Neural crest cell (in vitro differentiated cells): ENCODE measurements at regions not wholly inside any gene's neighbourhood (a gene's known extent, or its start where the extent isn't known, plus 50 kb on each side); places are given as distances from the start of the nearest gene placed in this dataset.
A peak's percentile ranks its signal among the peaks of the same experiment; 100 is the strongest.
"Not testable (repeated sequence)": the region's sequence is repeated elsewhere in the genome, so short reads cannot be mapped to it uniquely, and the experiment has no call there.

Source experiments
- DNase-seq: peaks from one replicate; pipeline ENCODE4 v3.0.0; 2021; ENCODE audit warnings: low read depth, mixed read lengths, low spot score
- H3K27ac Mint-ChIP-seq: one replicate; pipeline ENCODE4 v1.8.0; 2021; ENCODE audit warnings: mild to moderate bottlenecking, mixed read lengths; ENCODE audit not compliant: unreplicated experiment
- H3K27me3 Mint-ChIP-seq: 2 replicates; pipeline ENCODE4 v1.8.0; 2021; ENCODE audit warnings: low read depth, mild to moderate bottlenecking, mixed read lengths
- H3K36me3 Mint-ChIP-seq: 2 replicates; pipeline ENCODE4 v1.8.0; 2021; ENCODE audit warnings: low read depth, mild to moderate bottlenecking, mixed read lengths
- H3K4me1 Mint-ChIP-seq: 2 replicates; pipeline ENCODE4 v1.8.0; 2021; ENCODE audit warnings: mixed read lengths
- H3K4me3 Mint-ChIP-seq: one replicate; pipeline ENCODE4 v1.8.0; 2021; ENCODE audit warnings: mild to moderate bottlenecking, mixed read lengths
- H3K9me3 Mint-ChIP-seq: 2 replicates; pipeline ENCODE4 v1.8.0; 2021; ENCODE audit warnings: mixed read lengths
- CTCF ChIP-seq: fragments of 200-600 bp; sonication (generic); conservative IDR thresholded peaks from 2 replicates; pipeline ENCODE4 v1.5.0; 2021; ENCODE audit warnings: antibody characterized with exemption, mild to moderate bottlenecking

GRCh38 chr1:96525657-96526557 lies 195.7 kb upstream of the PTBP2 start:
- H3K4me1 Mint-ChIP-seq: peaks cover 6% of the 10 kb centered on the region
- no peak for DNase-seq
- TF ChIP-seq CTCF: no peak
- H3K36me3 Mint-ChIP-seq: peaks cover 9% of the 10 kb centered on the region
- no peak overlapping the region for H3K4me3 Mint-ChIP-seq
- H3K27ac Mint-ChIP-seq: no peak overlapping the region
- H3K9me3 Mint-ChIP-seq: peaks cover 15% of the 10 kb centered on the region
- no peaks in the 10 kb centered on the region for H3K27me3 Mint-ChIP-seq

DNA sequence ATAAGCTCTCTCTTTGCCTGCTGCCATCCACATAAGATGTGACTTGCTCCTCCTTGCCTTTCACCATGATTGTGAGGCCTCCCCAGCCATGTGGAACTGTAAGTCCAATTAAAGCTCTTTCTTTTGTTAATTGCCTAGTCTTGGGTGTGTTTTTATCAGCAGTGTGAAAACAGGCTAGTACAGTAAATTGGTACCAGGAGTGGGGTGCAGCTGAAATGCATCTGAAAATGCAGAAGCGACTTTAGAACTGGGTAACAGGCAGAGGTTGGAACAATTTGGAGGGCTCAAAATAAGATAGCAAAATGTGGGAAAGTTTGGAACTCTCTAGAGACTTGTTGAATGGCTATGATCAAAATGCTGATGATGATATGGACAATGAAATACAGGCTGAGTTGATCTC lies 192.9 kb upstream of the PTBP2 start:
- not testable (repeated sequence) for H3K27ac Mint-ChIP-seq, H3K4me1 Mint-ChIP-seq, H3K36me3 Mint-ChIP-seq, H3K4me3 Mint-ChIP-seq, H3K27me3 Mint-ChIP-seq, DNase-seq
- H3K9me3 Mint-ChIP-seq: peaks cover 17% of the 10 kb centered on the region

GRCh38 chr1:96533820-96534219 lies 187.8 kb upstream of the PTBP2 start:
- Mint-ChIP-seq H3K27me3 (no peaks in the 10 kb centered on the region), H3K36me3 (peaks cover 3% of the 10 kb centered on the region), H3K27ac (no peak overlapping the region), H3K4me3 (no peak overlapping the region), H3K9me3 (peaks cover 6% of the 10 kb centered on the region), H3K4me1 (peaks cover 12% of the 10 kb centered on the region)
- no peak for TF ChIP-seq CTCF
- DNase-seq: no peak

DNA sequence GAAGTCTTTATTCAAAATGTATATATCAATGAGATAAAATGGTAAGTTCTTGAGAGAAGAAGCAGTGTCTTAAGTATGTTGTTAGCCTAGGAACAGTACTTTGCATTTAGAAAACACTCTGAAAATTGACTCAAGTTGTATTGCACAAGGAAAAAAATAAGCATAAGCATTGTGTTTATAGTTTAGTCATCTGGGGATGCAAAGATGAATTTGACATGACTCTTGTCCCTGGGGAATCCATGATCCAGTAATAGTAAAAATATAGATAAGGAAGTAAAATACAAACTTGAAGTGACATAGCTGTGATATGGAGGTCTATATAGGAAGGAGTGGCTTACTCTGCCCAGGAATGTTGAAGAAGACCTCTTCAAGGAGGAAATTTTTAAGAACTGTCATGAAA lies 185.0 kb upstream of the PTBP2 start:
- Mint-ChIP-seq H3K36me3 (no peaks in the 10 kb centered on the region), H3K9me3 (no peaks in the 10 kb centered on the region), H3K27ac (no peak overlapping the region), H3K27me3 (no peaks in the 10 kb centered on the region), H3K4me1 (peaks cover 19% of the 10 kb centered on the region), H3K4me3 (no peak overlapping the region)
- TF ChIP-seq CTCF: no peak
- DNase-seq: no peak

- Mint-ChIP-seq H3K4me3 (no peak overlapping the region), H3K36me3 (no peaks in the 10 kb centered on the region), H3K27me3 (no peaks in the 10 kb centered on the region), H3K27ac (peak overlapping the region; percentile 29), H3K4me1 (peaks cover 19% of the 10 kb centered on the region), H3K9me3 (peaks cover 3% of the 10 kb centered on the region)
- no peak for DNase-seq
- TF ChIP-seq CTCF: no peak
Measured at GRCh38 chr1:96538111-96538641, 183.4 kb upstream of the PTBP2 start.

DNA sequence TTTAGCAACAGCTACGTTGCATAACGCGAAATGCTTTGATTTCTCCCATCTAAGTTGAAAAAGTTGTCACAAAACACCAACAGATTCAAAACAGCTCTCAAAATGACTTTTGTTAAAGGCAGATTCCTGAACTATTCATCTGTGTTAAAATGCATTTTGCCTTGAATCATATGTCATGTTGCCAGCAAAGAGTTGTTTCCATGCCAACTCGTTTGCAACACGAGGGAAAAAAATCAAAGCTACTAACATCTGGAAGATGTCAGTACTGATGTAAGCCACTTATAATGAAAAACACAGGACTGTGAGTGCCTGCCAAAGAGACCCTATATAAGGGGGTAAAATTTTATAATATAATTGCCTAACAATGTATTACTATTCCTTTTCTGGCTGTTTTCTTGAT lies 182.7 kb upstream of the PTBP2 start:
- Mint-ChIP-seq H3K27me3 (no peaks in the 10 kb centered on the region), H3K4me1 (peaks cover 19% of the 10 kb centered on the region), H3K36me3 (no peaks in the 10 kb centered on the region), H3K27ac (no peak overlapping the region), H3K4me3 (no peak overlapping the region), H3K9me3 (peaks cover 3% of the 10 kb centered on the region)
- no peak for DNase-seq
- TF ChIP-seq CTCF: no peak
